KMS-11 (cell line): ENCODE measurements at regions not wholly inside any gene's neighbourhood (a gene's known extent, or its start where the extent isn't known, plus 50 kb on each side); places are given as distances from the start of the nearest gene placed in this dataset.

ENCODE experiments used
- H2AFZ ChIP-seq: fragments of 200-600 bp; sonication (generic); 2 replicates; pipeline ENCODE4 v1.6.1; 2016; ENCODE audit warnings: antibody characterized with exemption, mixed run types, low read depth
- H3K27ac ChIP-seq: fragments of 200-600 bp; sonication (generic); 2 replicates; pipeline ENCODE4 v1.6.1; 2016; ENCODE audit warnings: mild to moderate bottlenecking, mixed run types
- H3K27me3 ChIP-seq: fragments of 200-600 bp; sonication (generic); 2 replicates; pipeline ENCODE4 v1.6.1; 2017; ENCODE audit warnings: mild to moderate bottlenecking, low read depth, mixed run types, moderate library complexity; ENCODE audit not compliant: insufficient read depth
- H3K36me3 ChIP-seq: fragments of 200-600 bp; sonication (generic); 2 replicates; pipeline ENCODE4 v1.6.1; 2017; ENCODE audit warnings: mild to moderate bottlenecking, mixed run types; ENCODE audit not compliant: insufficient read depth
- H3K4me1 ChIP-seq: fragments of 200-600 bp; sonication (generic); 2 replicates; pipeline ENCODE4 v1.6.1; 2016; ENCODE audit warnings: mild to moderate bottlenecking, low read depth, mixed run types; ENCODE audit not compliant: poor library complexity, severe bottlenecking
- H3K4me2 ChIP-seq: fragments of 200-600 bp; sonication (generic); 2 replicates; pipeline ENCODE4 v1.7.0; 2016; ENCODE audit warnings: mild to moderate bottlenecking, mixed run types
- H3K4me3 ChIP-seq: fragments of 200-600 bp; sonication (generic); IDR thresholded peaks from 2 replicates; pipeline ENCODE4 v1.6.1; 2017; ENCODE audit warnings: low read depth, low read length, mixed read lengths; ENCODE audit not compliant: insufficient read depth
- H3K79me2 ChIP-seq: fragments of 200-600 bp; sonication (generic); 2 replicates; pipeline ENCODE4 v1.6.1; 2016; ENCODE audit warnings: low read depth, mixed run types; ENCODE audit not compliant: insufficient read depth
- H3K9ac ChIP-seq: fragments of 200-600 bp; sonication (generic); 2 replicates; pipeline ENCODE4 v1.6.1; 2016; ENCODE audit warnings: mild to moderate bottlenecking, mixed run types
- H4K20me1 ChIP-seq: fragments of 200-600 bp; sonication (generic); 2 replicates; pipeline ENCODE4 v1.6.1; 2016; ENCODE audit warnings: mild to moderate bottlenecking, mixed run types; ENCODE audit not compliant: insufficient read depth
- TF ChIP-seq, protein P1 (sequence below): fragments of 200-600 bp; sonication (generic); conservative IDR thresholded peaks from 2 replicates; pipeline ENCODE4 v1.6.1; 2017; ENCODE audit warnings: low read depth, mild to moderate bottlenecking, antibody characterized with exemption, low read length, moderate library complexity, mixed read lengths

- Histone ChIP-seq H3K27ac (no peak overlapping the region), H3K36me3 (no peaks in the 10 kb centered on the region), H3K4me2 (no peak overlapping the region), H3K4me1 (no peaks in the 10 kb centered on the region), H2AFZ (no peak overlapping the region), H3K27me3 (no peaks in the 10 kb centered on the region), H3K4me3 (no peak overlapping the region), H3K79me2 (no peaks in the 10 kb centered on the region), H4K20me1 (no peaks in the 10 kb centered on the region), H3K9ac (no peak overlapping the region)
- TF ChIP-seq, protein P1, sequence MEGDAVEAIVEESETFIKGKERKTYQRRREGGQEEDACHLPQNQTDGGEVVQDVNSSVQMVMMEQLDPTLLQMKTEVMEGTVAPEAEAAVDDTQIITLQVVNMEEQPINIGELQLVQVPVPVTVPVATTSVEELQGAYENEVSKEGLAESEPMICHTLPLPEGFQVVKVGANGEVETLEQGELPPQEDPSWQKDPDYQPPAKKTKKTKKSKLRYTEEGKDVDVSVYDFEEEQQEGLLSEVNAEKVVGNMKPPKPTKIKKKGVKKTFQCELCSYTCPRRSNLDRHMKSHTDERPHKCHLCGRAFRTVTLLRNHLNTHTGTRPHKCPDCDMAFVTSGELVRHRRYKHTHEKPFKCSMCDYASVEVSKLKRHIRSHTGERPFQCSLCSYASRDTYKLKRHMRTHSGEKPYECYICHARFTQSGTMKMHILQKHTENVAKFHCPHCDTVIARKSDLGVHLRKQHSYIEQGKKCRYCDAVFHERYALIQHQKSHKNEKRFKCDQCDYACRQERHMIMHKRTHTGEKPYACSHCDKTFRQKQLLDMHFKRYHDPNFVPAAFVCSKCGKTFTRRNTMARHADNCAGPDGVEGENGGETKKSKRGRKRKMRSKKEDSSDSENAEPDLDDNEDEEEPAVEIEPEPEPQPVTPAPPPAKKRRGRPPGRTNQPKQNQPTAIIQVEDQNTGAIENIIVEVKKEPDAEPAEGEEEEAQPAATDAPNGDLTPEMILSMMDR: no peak
Observed at GRCh38 chr12:78489990-78490389, 374.6 kb upstream of the SYT1 start.

GRCh38 chr12:78490861-78491260 lies 373.7 kb upstream of the SYT1 start:
- H3K79me2 ChIP-seq: no peaks in the 10 kb centered on the region
- H3K36me3 ChIP-seq: no peaks in the 10 kb centered on the region
- no peak overlapping the region for H3K4me3 ChIP-seq
- H3K4me2 ChIP-seq: no peak overlapping the region
- TF ChIP-seq, protein P1: no peak
- H3K4me1 ChIP-seq: no peaks in the 10 kb centered on the region
- no peak overlapping the region for H2AFZ ChIP-seq
- H3K27me3 ChIP-seq: no peaks in the 10 kb centered on the region
- no peak overlapping the region for H3K9ac ChIP-seq
- H3K27ac ChIP-seq: no peak overlapping the region
- no peaks in the 10 kb centered on the region for H4K20me1 ChIP-seq

DNA sequence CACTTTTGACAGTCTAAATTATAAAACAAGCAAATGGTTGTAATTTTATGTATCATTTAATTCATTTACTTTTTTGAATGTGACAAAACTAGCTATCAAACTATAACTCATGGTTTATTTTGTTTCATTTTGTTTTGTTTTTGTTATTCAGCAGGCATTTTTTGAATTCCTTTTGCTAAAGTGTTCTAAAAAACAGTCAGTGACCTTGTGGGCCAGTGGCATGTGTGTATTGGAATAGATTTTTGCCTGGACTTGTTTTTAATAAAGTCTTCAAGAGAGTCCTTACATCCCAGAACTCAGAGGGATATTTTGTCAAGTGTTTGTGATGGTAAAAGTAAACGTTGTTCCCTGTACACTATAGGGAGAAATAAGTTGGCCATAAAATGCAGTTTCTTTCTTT lies 369.7 kb upstream of the SYT1 start:
- TF ChIP-seq, protein P1: no peak
- H3K79me2 ChIP-seq: no peaks in the 10 kb centered on the region
- no peak overlapping the region for H2AFZ ChIP-seq
- no peak overlapping the region for H3K9ac ChIP-seq
- H3K27me3 ChIP-seq: no peaks in the 10 kb centered on the region
- H3K4me3 ChIP-seq: no peak overlapping the region
- H3K4me1 ChIP-seq: no peaks in the 10 kb centered on the region
- no peak overlapping the region for H3K27ac ChIP-seq
- H3K36me3 ChIP-seq: no peaks in the 10 kb centered on the region
- no peak overlapping the region for H3K4me2 ChIP-seq
- no peaks in the 10 kb centered on the region for H4K20me1 ChIP-seq

DNA sequence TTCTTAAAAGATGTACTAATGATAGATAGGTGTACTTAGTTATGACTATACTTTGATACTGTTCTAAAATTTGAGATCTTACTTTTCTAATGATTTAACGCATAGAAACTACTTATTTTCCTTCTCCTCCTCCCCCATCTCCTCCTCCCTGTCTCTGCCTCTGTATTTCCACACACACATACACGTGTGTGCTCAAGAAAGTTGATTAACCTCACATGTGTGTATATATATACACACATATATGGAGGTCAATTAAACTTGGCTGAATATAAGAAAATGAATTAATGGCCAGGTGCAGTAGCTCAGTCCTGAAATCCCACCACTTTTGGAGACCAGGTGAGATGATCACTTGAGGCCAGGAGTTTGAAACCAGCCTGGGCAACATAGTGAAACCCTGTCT lies 362.7 kb upstream of the SYT1 start:
- Histone ChIP-seq H3K27ac (no peak overlapping the region), H3K36me3 (no peaks in the 10 kb centered on the region), H3K9ac (no peak overlapping the region), H2AFZ (no peak overlapping the region), H3K4me1 (peaks cover 4% of the 10 kb centered on the region), H3K4me2 (no peak overlapping the region), H3K79me2 (no peaks in the 10 kb centered on the region), H3K27me3 (no peaks in the 10 kb centered on the region), H4K20me1 (no peaks in the 10 kb centered on the region), H3K4me3 (no peak overlapping the region)
- TF ChIP-seq, protein P1: no peak
